ENCODE measurements at regions not wholly inside any gene's neighbourhood (a gene's known extent, or its start where the extent isn't known, plus 50 kb on each side); places are given as distances from the start of the nearest gene placed in this dataset.

DNA sequence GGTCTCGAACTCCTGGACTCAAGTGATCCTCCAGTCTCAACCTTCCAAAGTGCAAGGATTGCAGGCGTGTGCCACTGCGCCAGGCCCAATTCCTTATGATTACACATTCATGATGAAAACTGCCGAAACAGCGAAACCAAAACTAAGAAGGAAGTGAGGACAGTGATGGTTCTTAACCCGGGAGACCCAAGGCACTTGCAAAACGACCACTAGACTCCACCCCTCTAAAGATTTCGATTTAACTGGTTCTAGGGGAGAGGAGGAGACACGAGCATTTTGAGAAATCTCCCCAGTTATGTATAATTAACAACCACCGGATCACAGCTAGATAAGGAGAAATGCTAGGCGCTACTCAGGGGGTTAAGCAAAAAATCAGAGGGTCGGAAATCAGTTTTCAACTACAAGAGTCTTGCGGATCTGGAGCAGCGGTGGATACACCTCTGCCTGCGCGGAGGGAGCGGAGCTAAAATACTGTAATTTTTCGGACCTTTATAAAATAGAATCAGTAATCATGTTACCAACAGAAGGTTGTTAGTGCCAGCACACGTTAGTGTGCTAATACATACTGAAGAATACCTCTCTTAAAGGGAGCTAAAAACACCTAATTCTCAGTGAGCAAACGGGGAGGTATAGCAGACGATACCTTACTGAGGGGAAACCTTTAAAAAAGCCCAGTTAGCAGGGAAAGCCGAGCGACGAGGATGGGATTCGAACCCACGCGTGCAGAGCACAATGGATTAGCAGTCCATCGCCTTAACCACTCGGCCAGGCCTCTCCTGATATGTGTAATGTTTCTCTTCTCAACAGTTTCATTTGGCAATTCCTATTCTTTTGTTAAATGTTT is 60.0 kb upstream of the BTN3A2 start:
- ChIA-PET CTCF (ENCODE audit: unreplicated experiment) (interaction anchor here (1.0 kb wide), 1 partner anchor 31 kb away, joined by 4 read pairs; no protein-coding TSS in a partner anchor), POLR2A (interaction anchor here (0.6 to 1.6 kb wide), 5 partner anchors 9 to 228 kb away, joined by 3 to 5 read pairs (median 3); a partner anchor contains a TSS)
- Histone ChIP-seq H3K4me3 (ENCODE audit: low read depth, low read length, poor library complexity, severe bottlenecking) (peak overlapping the region; percentile 68), H3K4me2 (ENCODE audit: low read length) (peak overlapping the region; percentile 88), H3K36me3 (ENCODE audit: insufficient read depth, low read length) (no peaks in the 10 kb centered on the region; the same call in 1 of the 2 replicates), H3K27ac (ENCODE audit: low read depth, low read length, poor library complexity, severe bottlenecking) (peak overlapping the region; percentile 64), H3K79me2 (ENCODE audit: insufficient read depth, low read depth, low read length) (no peaks in the 10 kb centered on the region), H4K20me1 (ENCODE audit: insufficient read depth, low read length) (no peaks in the 10 kb centered on the region), H2AFZ (ENCODE audit: low read length) (peak overlapping the region; percentile 98), H3K9me2 (ENCODE audit: insufficient read depth, low read length) (no peaks in the 10 kb centered on the region), H3K4me1 (ENCODE audit: insufficient read depth, low read length, poor library complexity, severe bottlenecking) (peaks cover 21% of the 10 kb centered on the region), H3K9me3 (ENCODE audit: low read length) (no peaks in the 10 kb centered on the region)
- TF ChIP-seq, protein P1, sequence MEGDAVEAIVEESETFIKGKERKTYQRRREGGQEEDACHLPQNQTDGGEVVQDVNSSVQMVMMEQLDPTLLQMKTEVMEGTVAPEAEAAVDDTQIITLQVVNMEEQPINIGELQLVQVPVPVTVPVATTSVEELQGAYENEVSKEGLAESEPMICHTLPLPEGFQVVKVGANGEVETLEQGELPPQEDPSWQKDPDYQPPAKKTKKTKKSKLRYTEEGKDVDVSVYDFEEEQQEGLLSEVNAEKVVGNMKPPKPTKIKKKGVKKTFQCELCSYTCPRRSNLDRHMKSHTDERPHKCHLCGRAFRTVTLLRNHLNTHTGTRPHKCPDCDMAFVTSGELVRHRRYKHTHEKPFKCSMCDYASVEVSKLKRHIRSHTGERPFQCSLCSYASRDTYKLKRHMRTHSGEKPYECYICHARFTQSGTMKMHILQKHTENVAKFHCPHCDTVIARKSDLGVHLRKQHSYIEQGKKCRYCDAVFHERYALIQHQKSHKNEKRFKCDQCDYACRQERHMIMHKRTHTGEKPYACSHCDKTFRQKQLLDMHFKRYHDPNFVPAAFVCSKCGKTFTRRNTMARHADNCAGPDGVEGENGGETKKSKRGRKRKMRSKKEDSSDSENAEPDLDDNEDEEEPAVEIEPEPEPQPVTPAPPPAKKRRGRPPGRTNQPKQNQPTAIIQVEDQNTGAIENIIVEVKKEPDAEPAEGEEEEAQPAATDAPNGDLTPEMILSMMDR (conservative IDR thresholded peaks at IDR 0.05; ENCODE audit: low read length): no peak
- TF ChIP-seq EZH2phosphoT487 (IDR thresholded peaks at IDR 0.05; ENCODE audit: borderline replicate concordance, low read depth, low read length): no peak
- no TSS peak for BruUV-seq (replicated peaks)
- intact Hi-C loops (cut with micrococcal nuclease; ENCODE audit: unreplicated experiment): no loop called here
- DNase-seq (ENCODE audit: low spot score): peak; percentile 76

GRCh38 chr6:26305641-26305969 is 59.4 kb upstream of the BTN3A2 start:
- POLR2A ChIA-PET: interaction anchor here (1.1 kb wide), 2 partner anchors 13 to 228 kb away, joined by 3 read pairs; no protein-coding TSS in a partner anchor
- Histone ChIP-seq H3K9me2 (ENCODE audit: insufficient read depth, low read length) (no peaks in the 10 kb centered on the region), H3K79me2 (ENCODE audit: insufficient read depth, low read depth, low read length) (no peaks in the 10 kb centered on the region), H3K4me2 (ENCODE audit: low read length) (peak overlapping the region; percentile 88), H3K4me3 (ENCODE audit: low read depth, low read length, poor library complexity, severe bottlenecking) (peak overlapping the region; percentile 68), H3K9me3 (ENCODE audit: low read length) (no peaks in the 10 kb centered on the region), H3K4me1 (ENCODE audit: insufficient read depth, low read length, poor library complexity, severe bottlenecking) (peaks cover 21% of the 10 kb centered on the region), H3K27ac (ENCODE audit: low read depth, low read length, poor library complexity, severe bottlenecking) (peak overlapping the region; percentile 64), H3K36me3 (ENCODE audit: insufficient read depth, low read length) (no peaks in the 10 kb centered on the region; the same call in 1 of the 2 replicates), H4K20me1 (ENCODE audit: insufficient read depth, low read length) (no peaks in the 10 kb centered on the region), H2AFZ (ENCODE audit: low read length) (peak overlapping the region; percentile 98)
- no TSS peak for BruUV-seq (replicated peaks)
- intact Hi-C loops (cut with micrococcal nuclease; ENCODE audit: unreplicated experiment): no loop called here
- DNase-seq (ENCODE audit: low spot score): no peak
- CTCF ChIA-PET (ENCODE audit: unreplicated experiment): no interaction called here
- TF ChIP-seq, protein P1 (conservative IDR thresholded peaks at IDR 0.05; ENCODE audit: low read length): no peak
- TF ChIP-seq EZH2phosphoT487 (IDR thresholded peaks at IDR 0.05; ENCODE audit: borderline replicate concordance, low read depth, low read length): no peak

DNA sequence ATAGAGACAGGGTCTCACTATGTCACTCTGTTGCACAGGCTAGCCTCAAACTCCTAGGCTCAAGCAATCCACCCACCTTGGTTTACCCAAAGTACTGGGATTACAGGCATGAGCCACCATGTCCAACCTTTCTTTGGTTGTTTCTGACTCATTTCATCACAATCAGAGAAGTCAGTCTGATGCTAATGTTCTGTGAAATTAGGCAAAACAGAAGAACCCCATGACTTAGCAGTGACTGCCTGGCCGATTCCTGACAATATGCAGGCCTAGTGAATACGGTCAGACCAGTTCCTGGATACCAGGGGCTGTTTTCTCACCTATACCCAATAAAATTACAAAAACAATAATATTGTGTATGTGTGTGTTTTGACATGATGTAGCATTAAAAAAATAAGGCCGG is 58.8 kb upstream of the BTN3A2 start:
- Histone ChIP-seq H3K36me3 (ENCODE audit: insufficient read depth, low read length) (no peaks in the 10 kb centered on the region; the same call in 1 of the 2 replicates), H3K9me3 (ENCODE audit: low read length) (no peaks in the 10 kb centered on the region), H3K4me1 (ENCODE audit: insufficient read depth, low read length, poor library complexity, severe bottlenecking) (peaks cover 22% of the 10 kb centered on the region), H3K4me2 (ENCODE audit: low read length) (no peak overlapping the region), H3K79me2 (ENCODE audit: insufficient read depth, low read depth, low read length) (no peaks in the 10 kb centered on the region), H3K9me2 (ENCODE audit: insufficient read depth, low read length) (no peaks in the 10 kb centered on the region), H3K27ac (ENCODE audit: low read depth, low read length, poor library complexity, severe bottlenecking) (no peak overlapping the region), H2AFZ (ENCODE audit: low read length) (no peak overlapping the region), H4K20me1 (ENCODE audit: insufficient read depth, low read length) (no peaks in the 10 kb centered on the region), H3K4me3 (ENCODE audit: low read depth, low read length, poor library complexity, severe bottlenecking) (no peak overlapping the region)
- BruUV-seq (replicated peaks): no TSS peak
- DNase-seq (ENCODE audit: low spot score): no peak
- TF ChIP-seq, protein P1 (conservative IDR thresholded peaks at IDR 0.05; ENCODE audit: low read length): no peak
- no peak for TF ChIP-seq EZH2phosphoT487 (IDR thresholded peaks at IDR 0.05; ENCODE audit: borderline replicate concordance, low read depth, low read length)
- CTCF ChIA-PET (ENCODE audit: unreplicated experiment): no interaction called here
- POLR2A ChIA-PET: no interaction called here
- intact Hi-C loops (cut with micrococcal nuclease; ENCODE audit: unreplicated experiment): no loop called here
